Uterus (tissue), 3 donors: ENCODE measurements at regions not wholly inside any gene's neighbourhood (a gene's known extent, or its start where the extent isn't known, plus 50 kb on each side); places are given as distances from the start of the nearest gene placed in this dataset.

Experiments used
- DNase-seq, 2 donors: peaks; one replicate each; pipeline ENCODE4 v3.0.0-alpha.2; 2019 to 2020
- H3K27ac ChIP-seq, 2 donors: fragments of 200-600 bp; sonication (generic); 1 replicate in 1 of 2; 2 replicates in 1 of 2; pipeline ENCODE4 v1.5.1; 2016 to 2018
- H3K27me3 ChIP-seq, 2 donors: fragments of 200-600 bp; sonication (generic); one replicate each; pipeline ENCODE4 v1.5.1; 2018 to 2019; ENCODE audit warnings: control low read depth in 1 of 2
- H3K36me3 ChIP-seq, 2 donors: fragments of 200-600 bp; sonication (generic); one replicate each; pipeline ENCODE4 v1.5.1; 2019; ENCODE audit warnings: control low read depth in 1 of 2
- H3K4me1 ChIP-seq, 2 donors: fragments of 200-600 bp; sonication (generic); one replicate each; pipeline ENCODE4 v1.5.1; 2018 to 2019; ENCODE audit warnings: control low read depth in 1 of 2
- H3K4me3 ChIP-seq, 2 donors: fragments of 200-600 bp; sonication (generic); 1 replicate in 1 of 2; 2 replicates in 1 of 2; pipeline ENCODE4 v1.5.1; 2018 to 2019; ENCODE audit warnings: mild to moderate bottlenecking in 1 of 2
- H3K9me3 ChIP-seq, 2 donors: fragments of 200-600 bp; sonication (generic); one replicate each; pipeline ENCODE4 v1.5.1; 2019; ENCODE audit warnings: control low read depth in 1 of 2
- CTCF ChIP-seq, 4 experiments: fragments of 200-600 bp in 2 of 4; fragments of 450-650 bp in 2 of 4; sonication (generic) in 2 of 4; IDR thresholded peaks; one replicate each; pipeline ENCODE4 v1.5.1; 2016 to 2019; ENCODE audit warnings: antibody characterized with exemption in 4 of 4, mild to moderate bottlenecking in 2 of 4, moderate library complexity in 1 of 4
- POLR2A ChIP-seq, 2 donors: fragments of 450-650 bp; IDR thresholded peaks; one replicate each; pipeline ENCODE4 v1.6.1; 2016; ENCODE audit warnings: antibody characterized with exemption in 2 of 2, mild to moderate bottlenecking in 1 of 2, moderate library complexity in 1 of 2
- intact Hi-C: fragments of 100-400 bp; cut with DNase I; formaldehyde crosslinking; loops from one replicate; pipeline ENCODE4 v1.15.1; 2023; ENCODE audit warnings: low total_unique reads
- donor health status: DM: yes; HTN: yes; CAD: no.

GRCh38 chr1:187877220-187877619 is 1048.5 kb downstream of the PLA2G4A start:
- TF ChIP-seq CTCF (IDR thresholded peaks at IDR 0.05) (no peak), POLR2A (IDR thresholded peaks at IDR 0.05) (no peak)
- no peaks in the 10 kb centered on the region for H3K4me1 ChIP-seq
- no peaks in the 10 kb centered on the region for H3K27me3 ChIP-seq
- no peak overlapping the region for H3K27ac ChIP-seq
- no peak for DNase-seq
- no peak overlapping the region for H3K4me3 ChIP-seq
- intact Hi-C loops = no loop called here
- no peaks in the 10 kb centered on the region for H3K36me3 ChIP-seq
- no peaks in the 10 kb centered on the region for H3K9me3 ChIP-seq

GRCh38 chr1:187878883-187879282 is 1050.1 kb downstream of the PLA2G4A start:
- Histone ChIP-seq H3K36me3 (no peaks in the 10 kb centered on the region), H3K27me3 (no peaks in the 10 kb centered on the region), H3K4me3 (no peak overlapping the region), H3K27ac (no peak overlapping the region), H3K9me3 (no peaks in the 10 kb centered on the region), H3K4me1 (no peaks in the 10 kb centered on the region)
- intact Hi-C loops = no loop called here
- DNase-seq = no peak
- TF ChIP-seq CTCF (IDR thresholded peaks at IDR 0.05) = no peak
- TF ChIP-seq POLR2A (IDR thresholded peaks at IDR 0.05) = no peak

GRCh38 chr1:187883356-187883755 is 1054.6 kb downstream of the PLA2G4A start:
- no peak overlapping the region for H3K27ac ChIP-seq
- no peak overlapping the region for H3K4me3 ChIP-seq
- no peaks in the 10 kb centered on the region for H3K27me3 ChIP-seq
- H3K4me1 ChIP-seq = no peaks in the 10 kb centered on the region
- no peak for DNase-seq
- intact Hi-C loops = no loop called here
- no peak for TF ChIP-seq CTCF (IDR thresholded peaks at IDR 0.05)
- no peak for TF ChIP-seq POLR2A (IDR thresholded peaks at IDR 0.05)
- no peaks in the 10 kb centered on the region for H3K36me3 ChIP-seq
- no peaks in the 10 kb centered on the region for H3K9me3 ChIP-seq

GRCh38 chr1:187891993-187892682 is 1063.4 kb downstream of the PLA2G4A start:
- Histone ChIP-seq H3K36me3 (no peaks in the 10 kb centered on the region), H3K27me3 (no peaks in the 10 kb centered on the region), H3K4me1 (no peaks in the 10 kb centered on the region), H3K9me3 (no peaks in the 10 kb centered on the region), H3K4me3 (no peak overlapping the region), H3K27ac (no peak overlapping the region)
- intact Hi-C loops = no loop called here
- DNase-seq = no peak
- TF ChIP-seq POLR2A (IDR thresholded peaks at IDR 0.05) = no peak
- TF ChIP-seq CTCF (IDR thresholded peaks at IDR 0.05) = no peak

- no peak for TF ChIP-seq POLR2A (IDR thresholded peaks at IDR 0.05)
- DNase-seq = no peak
- Histone ChIP-seq H3K27ac (no peak overlapping the region), H3K4me1 (no peaks in the 10 kb centered on the region), H3K4me3 (no peak overlapping the region), H3K27me3 (no peaks in the 10 kb centered on the region), H3K36me3 (no peaks in the 10 kb centered on the region), H3K9me3 (no peaks in the 10 kb centered on the region)
- intact Hi-C loops = no loop called here
Observed at GRCh38 chr1:187892683-187893039, 1063.9 kb downstream of the PLA2G4A start.

- Histone ChIP-seq H3K27ac (no peak overlapping the region), H3K36me3 (no peaks in the 10 kb centered on the region), H3K4me3 (no peak overlapping the region), H3K4me1 (no peaks in the 10 kb centered on the region), H3K27me3 (no peaks in the 10 kb centered on the region), H3K9me3 (no peaks in the 10 kb centered on the region)
- DNase-seq = no peak
- no peak for TF ChIP-seq POLR2A (IDR thresholded peaks at IDR 0.05)
- no peak for TF ChIP-seq CTCF (IDR thresholded peaks at IDR 0.05)
- intact Hi-C loops = no loop called here
Observed at GRCh38 chr1:187893471-187893870, 1064.7 kb downstream of the PLA2G4A start.
